Activated naive CD4-positive, alpha-beta T cell (primary cell): ENCODE measurements at regions not wholly inside any gene's neighbourhood (a gene's known extent, or its start where the extent isn't known, plus 50 kb on each side); places are given as distances from the start of the nearest gene placed in this dataset.

Source experiments
- DNase-seq, 4 experiments: peaks; one replicate each; lab custom pipeline; 2025; lab: John Stamatoyannopoulos, UW

- DNase-seq, result no peak
Measured at GRCh38 chr18:70382992-70383717, 94.3 kb downstream of the SOCS6 start.

DNA sequence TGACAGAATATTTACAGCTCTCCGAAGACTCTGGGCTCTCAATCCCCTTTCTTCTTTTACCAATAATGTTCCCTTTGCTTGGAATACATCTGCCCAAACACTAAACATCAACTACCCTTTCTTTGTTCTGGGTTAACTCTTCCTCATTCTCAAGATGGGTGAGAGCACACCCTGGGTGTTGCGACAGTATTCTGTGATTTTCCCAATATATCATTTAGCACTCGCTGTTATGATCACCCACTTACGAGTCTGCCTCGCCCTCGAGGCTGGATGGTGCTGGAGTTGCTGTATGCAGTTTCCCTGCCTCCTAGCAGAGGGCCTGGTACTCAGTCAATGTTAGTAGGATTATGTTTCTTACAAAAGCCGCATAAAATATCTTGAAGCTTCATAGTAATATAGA lies 93.2 kb downstream of the SOCS6 start:
- no peak for DNase-seq

DNA sequence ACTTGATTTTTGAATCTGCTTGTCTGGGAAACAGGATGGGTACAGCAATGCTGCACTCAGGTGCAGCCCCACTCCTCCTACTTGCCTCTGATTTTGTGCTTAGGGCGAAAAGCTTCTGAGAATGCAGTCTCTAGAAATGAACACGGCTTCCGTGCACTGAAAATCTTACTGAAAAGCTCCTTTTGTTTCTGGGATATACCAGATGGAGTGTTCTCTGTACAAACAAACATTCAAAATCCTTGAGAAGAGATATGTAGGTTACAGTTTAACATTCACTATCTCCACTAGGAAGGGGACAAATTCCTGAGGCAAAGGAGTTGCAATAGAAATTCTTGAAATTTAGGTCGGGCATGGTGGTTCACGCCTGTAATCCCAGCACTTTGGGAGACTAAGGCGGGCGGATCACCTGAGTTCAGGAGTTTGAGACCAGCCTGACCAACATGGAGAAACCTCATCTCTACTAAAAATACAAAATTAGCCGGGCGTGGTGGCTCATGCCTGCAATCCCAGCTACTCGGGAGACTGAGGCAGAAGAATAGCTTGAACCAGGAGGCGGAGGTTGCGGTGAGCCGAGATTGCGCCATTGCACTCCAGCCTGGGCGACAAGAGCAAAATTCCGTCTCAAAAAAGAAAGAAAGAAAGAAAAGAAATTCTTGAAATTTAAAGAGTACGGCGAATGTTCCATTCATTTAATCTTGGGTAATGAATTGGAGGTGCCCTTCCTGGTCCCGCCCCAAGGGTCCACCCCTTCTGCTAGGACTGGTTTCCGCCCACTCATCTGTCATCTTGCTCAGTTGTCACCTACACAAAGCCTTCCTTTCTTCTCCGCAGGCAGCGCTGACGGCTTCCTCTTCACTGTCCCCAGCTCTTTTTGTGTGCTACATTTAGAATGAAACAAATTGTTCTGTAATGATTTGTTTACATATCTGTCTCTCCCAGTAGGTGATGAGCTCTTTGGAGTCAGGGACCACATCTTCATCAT lies 92.4 kb downstream of the SOCS6 start:
- no peak for DNase-seq
